Astrocyte of the cerebellum (primary cell): ENCODE measurements at regions not wholly inside any gene's neighbourhood (a gene's known extent, or its start where the extent isn't known, plus 50 kb on each side); places are given as distances from the start of the nearest gene placed in this dataset.

Source experiments
- DNase-seq: peaks from one replicate; pipeline ENCODE4 v3.0.0-alpha.2; 2011; ENCODE audit warnings: low read depth
- H3K4me3 ChIP-seq: 2 replicates; pipeline ENCODE4 v1.5.1; 2011; ENCODE audit warnings: mild to moderate bottlenecking, low read depth, low read length, moderate library complexity
- in situ Hi-C: cut with HindIII; loops from 2 replicates; pipeline ENCODE4 v1.10.0; 2017; ENCODE audit warnings: low sequenced_read_pairs
- TF ChIP-seq, protein P1 (sequence below): IDR thresholded peaks from 2 replicates; pipeline ENCODE4 v1.5.1; 2012; ENCODE audit warnings: low read length, low read depth, moderate library complexity, mild to moderate bottlenecking; ENCODE audit errors: missing control alignments

DNA sequence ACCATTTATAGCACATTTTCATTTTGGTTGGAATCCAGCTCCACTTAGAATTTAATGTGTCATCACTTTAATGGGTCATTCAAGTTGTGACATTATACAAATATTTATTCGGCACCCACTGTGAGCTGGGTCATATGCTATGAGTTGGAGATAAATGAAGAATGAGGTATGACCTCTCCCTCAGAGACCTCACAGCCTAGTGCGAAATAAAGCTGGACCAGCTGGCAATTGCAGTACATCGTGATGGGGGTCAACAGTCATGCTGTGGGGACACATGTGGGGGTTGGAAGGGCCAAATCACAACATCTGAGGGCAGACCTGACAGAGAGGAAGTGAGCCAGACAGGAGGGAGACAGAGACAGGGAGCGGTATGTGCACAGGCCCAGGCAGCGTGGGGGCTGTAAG, 175.4 kb downstream of the MAIP1 start:
- in situ Hi-C loops: no loop called here
- TF ChIP-seq, protein P1, sequence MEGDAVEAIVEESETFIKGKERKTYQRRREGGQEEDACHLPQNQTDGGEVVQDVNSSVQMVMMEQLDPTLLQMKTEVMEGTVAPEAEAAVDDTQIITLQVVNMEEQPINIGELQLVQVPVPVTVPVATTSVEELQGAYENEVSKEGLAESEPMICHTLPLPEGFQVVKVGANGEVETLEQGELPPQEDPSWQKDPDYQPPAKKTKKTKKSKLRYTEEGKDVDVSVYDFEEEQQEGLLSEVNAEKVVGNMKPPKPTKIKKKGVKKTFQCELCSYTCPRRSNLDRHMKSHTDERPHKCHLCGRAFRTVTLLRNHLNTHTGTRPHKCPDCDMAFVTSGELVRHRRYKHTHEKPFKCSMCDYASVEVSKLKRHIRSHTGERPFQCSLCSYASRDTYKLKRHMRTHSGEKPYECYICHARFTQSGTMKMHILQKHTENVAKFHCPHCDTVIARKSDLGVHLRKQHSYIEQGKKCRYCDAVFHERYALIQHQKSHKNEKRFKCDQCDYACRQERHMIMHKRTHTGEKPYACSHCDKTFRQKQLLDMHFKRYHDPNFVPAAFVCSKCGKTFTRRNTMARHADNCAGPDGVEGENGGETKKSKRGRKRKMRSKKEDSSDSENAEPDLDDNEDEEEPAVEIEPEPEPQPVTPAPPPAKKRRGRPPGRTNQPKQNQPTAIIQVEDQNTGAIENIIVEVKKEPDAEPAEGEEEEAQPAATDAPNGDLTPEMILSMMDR: no peak
- DNase-seq: peak; percentile 22
- H3K4me3 ChIP-seq: no peak overlapping the region

DNA sequence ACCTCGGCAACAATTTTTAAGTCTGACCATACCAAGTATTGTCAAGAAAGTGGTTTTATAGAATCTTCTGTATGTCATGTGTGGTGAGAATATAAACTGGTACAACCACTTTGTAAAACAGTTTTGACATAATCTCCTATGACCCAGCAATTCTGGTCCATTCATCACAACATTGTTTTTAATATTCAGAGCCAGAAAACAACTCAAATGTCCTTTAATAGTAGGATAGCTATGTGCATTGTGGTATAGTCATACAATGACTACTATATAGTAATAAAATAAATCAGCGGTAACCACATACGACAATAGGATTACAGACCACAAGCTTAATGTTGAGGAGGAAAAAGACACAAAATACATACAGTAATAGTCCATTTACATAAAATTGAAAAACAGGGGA, 175.2 kb upstream of the SPATS2L start:
- TF ChIP-seq, protein P1: no peak
- in situ Hi-C loops: no loop called here
- DNase-seq: no peak
- H3K4me3 ChIP-seq: no peak overlapping the region

DNA sequence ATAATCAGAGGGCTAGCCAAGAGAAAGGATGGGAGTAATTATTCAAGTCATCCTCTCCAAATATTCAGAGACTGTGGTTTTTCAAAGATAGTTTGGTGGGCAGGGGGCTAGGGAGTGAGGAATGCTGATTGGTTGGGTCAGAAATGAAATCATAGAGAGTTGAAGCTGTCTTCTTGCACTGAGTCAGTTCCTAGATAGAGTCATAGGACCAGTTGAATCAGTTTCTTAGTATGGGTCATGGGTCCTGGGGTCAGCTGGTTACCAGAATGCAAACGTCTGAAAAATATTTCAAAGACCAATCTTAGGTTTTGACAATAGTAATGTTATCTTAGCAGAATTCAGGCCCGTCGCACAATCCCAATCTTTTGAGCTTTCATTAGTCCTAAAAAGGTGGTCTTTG, 171.4 kb upstream of the SPATS2L start:
- in situ Hi-C loops: no loop called here
- DNase-seq: no peak
- TF ChIP-seq, protein P1: no peak
- H3K4me3 ChIP-seq: no peak overlapping the region

DNA sequence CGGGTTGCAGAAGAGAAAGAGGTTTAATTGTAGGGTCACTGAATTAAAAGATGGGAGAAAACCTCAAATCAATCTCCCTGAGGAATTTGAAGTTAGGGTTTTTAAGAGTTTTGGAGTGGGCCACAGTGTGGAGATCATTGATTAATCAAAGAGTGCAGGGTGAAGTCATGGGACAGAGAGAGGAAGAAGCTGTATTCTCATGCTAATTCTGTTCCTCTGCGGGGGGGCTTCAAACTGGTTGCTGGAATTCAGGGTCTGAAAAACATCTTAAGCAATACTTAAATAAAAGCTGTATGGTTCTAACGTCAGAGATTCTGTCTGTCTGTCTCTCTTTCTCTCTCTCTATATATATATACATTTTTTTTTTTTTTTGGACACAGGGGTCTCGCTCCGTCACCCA, 169.8 kb upstream of the SPATS2L start:
- in situ Hi-C loops: no loop called here
- no peak for DNase-seq
- TF ChIP-seq, protein P1: no peak
- no peak overlapping the region for H3K4me3 ChIP-seq

DNA sequence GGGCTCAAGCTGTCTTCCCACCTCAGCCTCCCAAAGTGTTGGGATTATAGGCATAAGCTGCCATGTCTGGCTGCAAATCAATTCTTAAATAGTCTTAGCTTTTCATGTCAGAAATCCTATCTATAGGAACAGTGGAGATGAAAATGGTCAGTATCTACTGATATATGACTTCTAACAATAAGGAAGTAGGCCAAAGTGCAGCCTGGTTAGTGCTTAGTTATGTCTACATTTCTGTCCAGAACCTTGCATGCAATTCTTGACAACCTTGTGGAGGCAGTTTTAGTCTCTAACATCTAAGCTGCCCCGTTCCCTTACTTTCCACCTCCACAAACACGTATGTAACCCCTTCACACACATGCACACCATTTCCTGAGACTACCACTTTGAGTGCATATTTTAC, 169.2 kb upstream of the SPATS2L start:
- TF ChIP-seq, protein P1: no peak
- in situ Hi-C loops: no loop called here
- DNase-seq: no peak
- no peak overlapping the region for H3K4me3 ChIP-seq

DNA sequence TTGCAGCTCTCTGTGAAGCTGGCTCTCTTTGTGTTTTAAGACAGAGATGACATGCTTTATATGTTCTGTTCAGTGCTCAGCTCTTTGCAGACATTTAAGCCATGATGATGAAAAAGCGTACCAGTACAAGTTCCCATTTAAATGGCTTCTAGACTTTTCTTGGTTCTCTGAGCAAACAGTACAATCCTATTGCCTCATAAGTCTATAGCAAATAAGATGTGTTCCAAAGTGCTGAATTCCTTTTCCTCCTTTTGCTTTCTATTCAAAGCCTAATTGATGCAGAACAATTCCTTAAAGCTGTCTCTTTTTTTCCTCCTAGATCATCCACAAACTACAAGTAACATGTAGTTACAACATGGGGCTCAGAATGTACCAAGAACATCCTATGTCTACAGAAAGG, 168.8 kb upstream of the SPATS2L start:
- in situ Hi-C loops: no loop called here
- TF ChIP-seq, protein P1: no peak
- no peak overlapping the region for H3K4me3 ChIP-seq
- no peak for DNase-seq
